HG03520 (cell line): ENCODE measurements at regions not wholly inside any gene's neighbourhood (a gene's known extent, or its start where the extent isn't known, plus 50 kb on each side); places are given as distances from the start of the nearest gene placed in this dataset.

Experiments used
- ATAC-seq: cut with Tn5 transposase; IDR thresholded peaks from one replicate; pipeline ENCODE4 v1.9.1; 2021; ENCODE audit warnings: mild to moderate bottlenecking, moderate library complexity; ENCODE audit not compliant: unreplicated experiment

DNA sequence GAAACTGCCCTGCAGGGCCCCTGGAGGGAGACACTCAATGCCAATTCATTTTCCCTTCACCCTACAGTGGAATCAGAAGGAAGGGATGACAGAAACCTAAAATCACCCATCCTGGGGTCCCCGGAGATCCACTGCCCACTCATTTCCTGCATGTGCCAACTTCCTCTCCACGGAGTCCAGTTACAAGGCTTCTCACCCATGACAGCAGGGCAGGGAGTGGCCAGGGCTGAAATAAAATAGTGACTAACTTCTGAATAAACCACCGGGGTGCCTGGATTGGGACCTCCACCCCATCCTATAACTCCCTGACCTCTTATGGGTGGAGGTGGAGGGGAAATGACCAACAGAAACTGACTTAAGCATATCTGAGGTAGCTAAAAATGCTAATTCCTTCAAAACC, 362.3 kb downstream of the MAFB start:
- no peak for ATAC-seq

DNA sequence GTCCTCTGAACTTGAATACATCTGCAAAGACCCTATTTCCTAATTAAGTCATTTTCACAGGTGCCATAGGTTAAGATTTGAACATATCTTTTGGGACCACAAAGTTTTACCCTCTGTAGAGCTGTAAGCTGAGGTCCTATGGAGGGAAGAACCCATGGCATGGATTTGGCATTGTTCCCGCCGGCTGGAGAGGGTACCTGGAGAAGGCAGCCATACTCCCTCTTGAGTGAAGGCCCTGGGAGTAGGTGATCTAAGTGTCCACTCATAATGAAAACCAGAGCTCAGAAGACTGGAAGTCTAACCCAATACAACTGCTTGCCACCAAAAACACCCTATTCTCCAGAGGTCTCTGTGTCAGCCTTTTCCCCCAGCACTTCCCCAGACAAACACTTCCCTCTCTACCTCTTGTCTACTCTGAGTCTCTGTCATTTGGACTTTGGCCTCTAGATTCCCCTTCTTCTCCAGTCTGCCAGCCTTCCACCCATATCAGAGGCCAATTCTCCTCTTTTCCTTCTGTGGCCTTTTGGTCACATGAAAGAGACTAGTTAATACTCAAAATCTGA, 363.9 kb downstream of the MAFB start:
- ATAC-seq, result no peak

DNA sequence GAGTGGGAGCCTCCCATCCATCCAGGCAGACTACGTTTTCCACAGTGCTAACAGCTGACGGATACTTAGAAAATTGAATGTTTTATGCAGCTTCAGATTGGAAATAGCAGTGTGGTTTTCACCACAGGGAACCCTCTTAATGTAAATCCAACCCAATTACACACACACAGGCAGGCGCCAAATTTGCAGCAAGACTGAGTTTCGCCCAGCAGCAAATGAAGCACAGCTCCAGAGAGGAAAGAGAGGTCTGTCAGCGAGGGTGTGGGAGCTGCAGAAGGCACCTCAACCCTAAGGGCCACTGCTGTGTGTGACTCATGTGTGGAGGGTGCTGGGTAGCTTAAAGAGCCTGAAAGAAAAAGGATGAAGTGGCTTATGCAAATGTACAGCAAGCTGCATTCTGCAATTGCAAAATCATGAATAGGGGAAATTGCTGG, 365.7 kb downstream of the MAFB start:
- ATAC-seq, result no peak

DNA sequence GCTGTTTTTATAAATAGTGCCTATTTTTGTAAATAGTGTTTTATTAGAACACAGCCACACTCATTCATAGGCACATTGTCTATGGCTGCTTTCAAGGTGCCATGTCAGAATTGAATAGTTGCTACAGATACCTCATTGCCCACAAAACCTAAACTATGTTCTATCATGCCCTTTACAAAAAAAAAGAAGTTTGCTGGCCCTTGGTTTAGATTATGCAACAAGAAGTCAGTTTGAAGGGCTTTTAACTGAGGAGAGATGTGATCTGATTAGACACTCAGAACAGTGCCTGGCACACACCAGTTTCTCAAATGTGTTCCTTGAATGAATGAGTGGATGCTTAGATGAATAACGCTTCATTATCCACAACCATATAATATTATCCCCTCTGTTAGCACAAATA, 366.1 kb downstream of the MAFB start:
- ATAC-seq, result no peak

DNA sequence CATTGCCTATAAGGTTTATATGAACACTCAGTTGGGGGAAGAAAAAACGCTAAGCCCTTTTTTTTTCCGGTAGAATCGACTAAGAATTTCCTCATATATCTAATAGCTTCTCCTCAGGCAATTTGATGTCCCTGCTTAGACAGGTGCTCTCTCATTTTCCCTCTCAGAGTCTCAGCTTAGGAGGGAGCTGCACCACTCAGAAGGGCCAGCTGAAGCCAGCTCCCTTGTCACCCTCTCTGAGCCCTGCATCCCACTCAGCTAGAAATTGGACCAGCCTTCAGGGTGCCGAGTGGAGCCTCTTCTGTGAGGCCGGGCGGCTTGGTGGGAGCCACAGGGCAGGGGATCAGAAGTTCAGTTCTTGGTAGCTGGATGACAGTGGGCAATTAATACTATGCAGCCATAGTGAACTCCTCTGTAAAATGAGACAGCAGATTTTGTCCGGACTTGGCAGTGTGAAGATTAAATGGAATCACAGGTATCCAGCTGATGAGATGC, 368.5 kb downstream of the MAFB start:
- no peak for ATAC-seq

DNA sequence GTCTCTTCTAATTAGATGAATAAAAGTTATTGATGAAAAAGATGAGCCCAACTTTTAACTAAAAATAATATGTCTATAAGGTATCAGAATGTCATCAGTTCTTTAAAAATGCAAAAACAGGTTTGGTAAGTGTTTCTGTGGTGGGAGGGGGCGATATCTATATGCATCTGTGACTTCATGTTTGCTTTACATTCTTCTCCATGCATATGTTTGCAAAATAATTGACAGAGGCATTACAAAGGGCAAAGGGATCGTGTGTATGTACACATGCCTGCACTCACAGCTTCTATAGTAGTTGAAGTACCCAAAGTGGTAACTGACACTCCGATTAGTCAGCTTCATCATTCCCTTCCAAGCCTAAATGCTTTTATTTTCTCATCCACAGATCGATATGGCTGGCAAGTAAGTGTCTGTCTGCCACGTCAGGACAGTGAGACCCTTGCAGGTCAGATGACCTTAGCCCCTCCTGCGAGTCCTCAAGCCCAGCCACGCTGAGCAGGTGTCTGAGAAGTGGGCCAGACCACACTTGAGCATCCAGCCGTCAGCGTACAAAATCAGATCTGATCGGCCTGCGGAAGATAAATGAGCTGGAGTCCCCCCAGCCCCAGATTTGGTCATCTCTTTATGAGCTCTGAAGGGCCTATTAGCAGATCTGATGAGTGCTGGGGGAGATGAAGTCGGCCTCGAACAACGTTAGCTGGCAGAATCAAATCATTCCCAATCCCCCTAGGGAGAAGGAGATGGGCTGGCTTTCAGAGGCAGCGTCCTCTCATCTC, 369.1 kb downstream of the MAFB start:
- ATAC-seq, result no peak

DNA sequence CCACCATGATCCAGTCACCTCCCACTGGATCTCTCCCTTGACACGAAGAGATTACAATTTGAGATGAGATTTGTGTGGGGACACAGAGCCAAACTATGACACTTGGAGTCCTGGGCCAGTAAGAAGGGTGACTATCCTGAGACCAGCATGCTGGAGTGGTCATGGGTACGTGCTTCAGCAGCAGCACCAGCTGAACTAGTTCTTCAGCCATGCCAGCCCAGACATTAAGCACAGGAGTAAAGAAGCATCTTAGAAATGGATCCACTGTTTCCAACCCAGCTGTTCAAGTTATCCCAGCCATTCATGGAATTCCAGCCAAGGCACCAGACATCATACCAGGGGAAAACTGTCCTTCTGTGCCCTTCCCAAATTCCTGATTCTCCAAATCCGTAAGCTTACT, 370.0 kb downstream of the MAFB start:
- ATAC-seq, result no peak

DNA sequence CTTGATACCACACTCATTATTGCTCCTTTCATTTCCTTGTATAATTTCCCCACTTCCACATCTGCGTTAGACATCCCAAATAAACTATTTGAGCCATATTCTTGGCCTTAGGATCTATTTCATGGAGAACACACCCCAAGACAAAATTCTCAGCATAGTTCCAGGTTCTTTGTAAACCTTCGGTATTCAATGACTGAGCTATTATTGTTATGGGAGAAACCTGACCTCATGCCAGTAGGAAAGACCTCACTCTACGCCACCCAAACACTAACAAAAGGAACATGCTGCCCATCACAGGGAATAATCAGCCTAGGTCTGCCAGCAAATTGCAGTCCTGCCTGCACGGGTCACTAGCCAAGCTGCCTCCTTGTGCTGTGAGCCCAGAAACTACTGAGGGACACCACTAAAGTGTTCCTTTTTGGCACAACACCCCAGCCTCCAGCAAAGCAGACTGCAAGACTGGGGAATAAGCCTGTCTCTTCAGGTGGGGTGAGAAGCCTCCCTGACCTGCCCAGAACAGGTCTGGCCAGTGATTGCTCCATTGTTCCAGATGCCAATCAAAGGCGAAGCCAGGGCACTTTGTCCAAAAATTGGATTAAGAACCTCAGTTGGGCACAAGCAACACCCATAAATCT, 371.8 kb downstream of the MAFB start:
- ATAC-seq, result no peak

DNA sequence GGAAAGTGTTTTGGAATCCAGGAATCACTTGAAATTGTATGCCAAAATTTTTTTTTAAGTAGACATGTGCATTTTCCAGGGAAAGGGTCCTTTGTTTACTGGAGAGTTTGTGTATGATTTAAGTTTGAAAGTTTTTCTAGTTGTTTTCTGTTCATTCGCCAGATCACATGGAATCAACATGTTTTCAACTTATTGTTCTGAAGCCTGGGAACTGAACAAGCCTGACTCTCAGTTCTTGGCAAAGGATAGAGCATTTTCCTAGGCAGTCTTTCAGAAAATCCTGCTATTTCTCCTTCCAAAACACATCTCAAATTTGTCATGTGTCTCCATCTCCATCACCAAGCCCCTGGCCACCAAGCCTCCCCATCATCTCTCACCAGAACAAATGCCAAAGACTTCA, 374.8 kb downstream of the MAFB start:
- ATAC-seq, result no peak

DNA sequence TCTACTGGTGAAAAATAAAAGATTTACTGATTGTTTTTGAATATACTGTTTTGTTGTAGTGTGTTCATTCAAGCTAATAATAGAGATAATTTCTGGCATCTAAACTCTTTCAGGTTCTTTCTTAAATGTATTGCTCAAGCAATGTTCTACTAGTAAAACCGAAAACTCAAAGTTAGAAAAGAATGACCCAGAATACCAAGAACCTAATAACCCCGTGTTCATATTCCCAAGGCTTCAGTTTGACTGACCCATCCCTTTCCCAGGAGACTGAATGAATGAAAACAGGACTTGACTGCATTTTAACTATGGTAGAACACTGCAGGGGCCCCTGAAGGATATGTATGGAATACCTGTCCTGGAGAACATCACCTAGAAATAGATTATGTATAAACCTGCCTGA, 375.3 kb downstream of the MAFB start:
- ATAC-seq, result no peak

DNA sequence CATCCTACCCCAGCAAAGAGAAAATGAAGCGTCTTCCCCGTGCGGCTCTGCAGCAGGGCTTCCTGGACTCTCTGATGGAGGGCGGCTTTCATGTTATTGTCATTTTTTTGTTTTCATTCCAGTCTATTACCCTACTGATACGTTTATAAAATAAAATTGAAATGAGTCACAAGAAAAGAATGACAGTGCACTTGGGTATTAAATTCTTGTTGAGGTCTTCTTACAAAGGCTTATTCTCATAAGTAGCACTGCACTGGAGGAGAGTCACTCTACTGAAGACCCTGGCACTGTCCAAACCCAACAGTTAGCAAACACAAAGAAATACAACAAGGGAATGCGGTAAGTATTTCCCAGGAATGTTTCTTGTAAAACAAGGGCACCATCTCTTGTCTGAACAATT, 379.3 kb downstream of the MAFB start:
- ATAC-seq, result no peak

DNA sequence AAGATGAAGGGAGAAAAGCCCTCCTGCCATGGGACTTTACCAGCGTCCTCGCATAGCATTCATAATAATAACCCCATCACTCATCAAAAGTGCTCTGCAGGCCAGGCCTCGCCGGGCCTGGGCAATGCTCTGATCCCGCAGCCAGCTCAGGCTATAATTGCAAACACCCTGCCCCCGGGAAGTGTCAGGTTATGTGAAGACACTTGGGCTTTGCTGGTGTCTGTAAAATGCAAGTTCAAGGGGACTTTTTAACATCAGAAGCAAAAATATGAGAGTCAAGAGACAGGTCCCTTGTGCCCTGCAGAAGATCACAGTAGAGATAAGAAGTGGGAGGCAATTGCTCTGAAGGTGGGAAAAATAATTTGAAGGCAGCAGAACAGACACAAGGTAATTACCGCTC, 381.0 kb downstream of the MAFB start:
- no peak for ATAC-seq

DNA sequence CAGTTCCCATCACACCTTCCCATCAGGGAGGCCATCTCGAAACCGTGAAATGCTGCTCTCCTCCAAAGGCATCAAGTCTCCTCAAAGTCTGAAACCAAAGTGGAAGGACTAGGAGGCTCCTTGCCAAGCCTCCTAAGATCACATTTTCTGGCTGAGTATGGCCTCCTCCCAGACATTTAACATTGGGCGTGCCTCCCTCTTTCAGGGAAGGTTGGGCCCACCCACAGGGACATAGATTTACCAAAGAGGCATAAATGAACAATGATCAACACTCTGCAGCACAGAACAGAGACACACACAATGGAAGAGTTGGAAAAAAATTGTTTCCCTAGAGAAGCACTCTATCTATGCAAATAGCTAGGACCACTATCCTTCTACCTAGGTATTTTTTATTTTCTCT, 381.8 kb downstream of the MAFB start:
- ATAC-seq, result no peak

DNA sequence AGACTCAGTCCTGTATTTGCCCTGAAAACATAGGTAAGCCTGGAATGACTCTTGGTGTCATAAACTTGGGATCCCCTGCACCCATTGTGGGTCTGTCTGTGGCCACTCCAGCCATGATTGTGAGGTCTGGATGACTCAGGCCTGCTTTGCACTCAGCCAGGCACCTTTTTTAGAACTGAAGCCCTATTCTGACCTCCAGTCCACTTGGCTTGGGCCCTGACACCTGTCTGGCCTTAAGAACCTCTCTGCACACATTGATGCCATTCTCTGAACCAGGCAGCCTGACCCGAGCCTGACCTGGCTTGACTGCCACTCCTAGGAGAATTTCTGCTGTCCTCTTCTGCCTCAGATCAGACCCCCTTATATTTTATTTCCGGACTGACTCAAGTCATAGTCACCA, 383.7 kb downstream of the MAFB start:
- no peak for ATAC-seq

DNA sequence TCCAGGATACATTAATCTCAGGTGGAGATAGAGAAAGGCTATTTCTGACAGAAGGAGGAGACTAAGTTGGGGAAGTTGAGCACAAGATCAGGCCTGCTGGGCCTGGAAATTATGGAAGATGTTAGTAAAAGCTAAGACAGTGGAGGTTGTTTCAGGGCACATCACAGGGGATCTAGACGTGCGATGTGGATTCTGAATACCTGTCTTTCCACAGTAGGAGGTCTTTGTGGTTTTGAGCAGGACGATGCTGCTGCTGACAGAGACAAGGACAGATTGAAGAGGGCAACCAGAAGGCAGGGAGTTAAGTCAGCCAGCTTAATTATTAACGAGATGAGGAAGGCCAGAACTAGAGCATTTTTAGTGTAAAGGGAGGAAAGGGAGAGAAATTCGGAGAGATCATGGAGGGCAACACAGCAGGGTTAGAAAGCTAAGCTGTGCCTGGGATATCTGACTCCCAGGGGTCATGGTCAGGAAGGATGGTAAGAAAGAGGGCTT, 384.9 kb downstream of the MAFB start:
- no peak for ATAC-seq

DNA sequence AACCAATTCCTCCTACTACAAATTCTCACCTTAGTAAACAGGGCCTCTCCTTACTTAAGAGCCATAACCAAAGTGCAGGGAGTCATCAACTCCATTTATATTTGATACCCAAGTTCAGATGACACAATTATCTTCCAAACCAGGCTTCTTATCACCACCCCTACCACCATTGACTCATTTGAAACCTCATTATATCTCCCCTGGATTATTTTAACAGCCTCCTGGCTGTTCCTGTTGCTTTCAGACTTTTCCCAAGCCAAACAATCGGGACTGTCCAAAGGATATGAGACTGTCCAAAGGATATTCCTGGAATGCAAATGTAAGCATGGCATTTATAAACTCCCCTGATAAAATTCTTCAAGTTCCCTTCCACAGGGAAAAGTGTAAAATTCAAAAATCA, 394.3 kb downstream of the MAFB start:
- no peak for ATAC-seq

DNA sequence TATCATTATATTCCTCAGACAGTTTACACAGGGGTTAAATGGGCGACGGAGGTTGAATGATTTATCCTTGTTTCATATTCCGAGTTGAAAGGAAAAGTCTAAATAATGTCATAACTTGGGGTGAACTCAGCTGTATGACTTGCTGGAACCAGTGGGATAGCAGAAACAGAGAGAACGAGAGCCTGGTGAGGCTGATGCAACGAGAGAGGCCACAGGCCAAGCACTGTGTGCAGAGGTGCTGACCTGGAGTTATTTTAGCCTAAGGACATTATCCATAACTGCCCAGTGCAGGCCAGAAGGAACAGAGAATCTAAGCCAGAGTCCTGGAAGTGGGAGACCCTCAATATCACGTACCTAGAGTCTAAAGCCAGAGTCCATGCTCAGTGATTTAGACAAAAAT, 394.9 kb downstream of the MAFB start:
- ATAC-seq, result no peak

DNA sequence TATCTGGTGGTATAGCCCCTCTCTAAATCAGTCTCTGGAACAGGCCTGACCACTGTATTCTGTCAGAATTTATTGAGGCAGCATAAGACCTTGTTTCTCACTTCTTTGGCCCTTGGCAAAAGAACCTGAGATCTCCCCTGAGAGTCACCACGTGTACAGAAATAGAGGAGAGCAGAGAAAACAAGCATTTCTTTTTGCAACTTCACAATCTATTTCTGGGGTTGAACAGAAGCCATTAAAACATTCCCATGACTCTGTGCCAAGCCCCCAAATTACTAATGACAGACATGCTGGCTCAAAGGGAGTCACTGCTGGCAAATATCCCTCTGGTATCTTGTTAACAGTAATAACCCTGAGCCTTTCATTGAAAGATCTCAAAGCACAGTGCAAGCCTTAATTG, 395.3 kb downstream of the MAFB start:
- ATAC-seq, result no peak

DNA sequence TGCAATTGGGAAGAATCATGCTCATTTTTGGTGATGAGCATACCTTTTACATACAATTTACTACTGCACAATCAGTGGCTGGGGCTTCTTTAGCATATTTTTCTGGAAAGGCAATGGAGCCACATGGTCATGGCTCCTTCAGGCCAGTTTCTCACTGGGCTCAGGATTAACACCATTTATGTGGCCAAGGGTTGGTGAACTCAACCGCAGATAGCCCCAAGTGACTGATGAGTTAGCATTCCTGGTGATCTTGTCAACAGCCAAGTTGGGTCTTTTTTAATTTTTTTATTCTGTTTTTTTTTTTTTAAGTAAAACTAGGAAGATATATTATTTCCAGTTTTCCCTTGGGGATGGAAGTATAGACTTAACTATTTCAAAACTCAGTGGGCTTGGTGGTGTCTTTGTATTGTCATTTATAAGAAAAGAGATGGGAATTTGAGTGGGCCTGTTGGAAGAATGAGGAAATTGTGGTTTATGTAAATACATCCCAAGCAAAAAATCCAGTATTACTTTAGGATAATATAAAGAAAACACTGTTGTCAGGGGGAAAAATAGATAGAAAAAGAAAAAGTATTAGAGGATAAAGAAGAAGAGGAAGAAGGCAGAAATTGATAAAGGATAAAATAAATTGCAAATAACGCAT, 397.4 kb downstream of the MAFB start:
- no peak for ATAC-seq

DNA sequence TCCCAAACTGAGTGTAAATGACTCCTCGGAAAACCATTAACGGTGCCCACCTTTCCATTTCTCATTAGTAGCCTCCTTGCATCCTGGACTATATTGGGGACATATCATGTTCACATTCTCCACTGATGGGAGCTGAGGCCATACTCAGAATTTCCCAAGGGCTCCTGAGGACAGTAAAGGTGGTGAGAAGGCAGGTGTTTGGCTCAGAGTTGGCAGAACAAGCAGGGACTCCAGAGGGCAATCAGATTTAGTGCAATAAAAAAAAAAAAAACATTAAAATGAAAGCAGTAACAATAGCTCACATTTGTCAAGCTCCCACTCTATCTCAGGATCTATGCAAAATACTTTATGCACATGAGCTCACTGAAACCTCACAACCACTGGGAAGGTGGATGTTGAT, 401.4 kb downstream of the MAFB start:
- ATAC-seq, result no peak

DNA sequence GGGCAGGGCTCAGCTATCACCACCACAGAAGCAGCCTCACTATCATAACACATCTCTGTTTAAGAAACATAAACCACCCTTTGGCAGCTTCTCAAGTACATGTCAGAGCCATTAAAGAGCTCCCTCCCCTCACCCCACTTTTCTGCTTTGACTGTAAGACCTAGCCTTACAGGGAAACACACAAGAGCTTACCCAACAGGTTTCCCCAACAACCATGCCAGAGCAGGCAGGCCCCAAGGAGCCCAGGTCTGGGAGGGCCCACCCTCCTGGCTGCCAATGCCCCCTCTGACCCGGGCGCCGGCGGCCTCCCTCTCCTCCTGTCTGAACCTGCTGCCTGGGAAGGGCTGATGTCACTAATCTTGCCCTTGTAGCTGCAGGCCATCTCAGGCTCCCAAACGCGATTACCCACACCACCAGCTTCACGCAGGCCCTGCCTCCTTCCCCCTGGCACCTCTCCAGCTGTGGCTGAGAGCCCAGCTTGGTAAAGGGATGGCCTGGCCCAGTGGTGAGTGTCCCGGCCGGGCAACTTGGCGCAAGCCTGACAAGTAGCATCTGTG, 402.0 kb downstream of the MAFB start:
- no peak for ATAC-seq
